ENCODE measurements at regions not wholly inside any gene's neighbourhood (a gene's known extent, or its start where the extent isn't known, plus 50 kb on each side); places are given as distances from the start of the nearest gene placed in this dataset.

DNA sequence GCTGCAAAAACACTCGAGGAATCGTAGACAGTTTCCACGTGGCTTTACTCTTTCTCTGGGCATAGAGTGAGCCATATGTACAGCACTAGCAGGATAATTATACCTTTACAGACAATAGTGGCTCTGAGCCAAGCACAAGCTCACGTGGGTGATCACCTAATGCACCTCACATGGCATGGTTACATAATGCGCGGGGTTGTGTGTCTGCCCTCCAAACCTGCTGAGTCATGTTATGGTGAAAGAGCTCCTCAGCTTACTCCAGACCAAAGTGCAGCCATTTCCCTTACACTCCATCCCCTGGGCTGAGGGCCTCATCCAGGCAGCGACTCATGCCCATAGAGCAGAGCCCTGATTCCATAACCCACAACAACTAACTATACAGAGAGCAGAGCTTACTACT, 1458.4 kb upstream of the CADM2 start:
- TF ChIP-seq, protein P1, sequence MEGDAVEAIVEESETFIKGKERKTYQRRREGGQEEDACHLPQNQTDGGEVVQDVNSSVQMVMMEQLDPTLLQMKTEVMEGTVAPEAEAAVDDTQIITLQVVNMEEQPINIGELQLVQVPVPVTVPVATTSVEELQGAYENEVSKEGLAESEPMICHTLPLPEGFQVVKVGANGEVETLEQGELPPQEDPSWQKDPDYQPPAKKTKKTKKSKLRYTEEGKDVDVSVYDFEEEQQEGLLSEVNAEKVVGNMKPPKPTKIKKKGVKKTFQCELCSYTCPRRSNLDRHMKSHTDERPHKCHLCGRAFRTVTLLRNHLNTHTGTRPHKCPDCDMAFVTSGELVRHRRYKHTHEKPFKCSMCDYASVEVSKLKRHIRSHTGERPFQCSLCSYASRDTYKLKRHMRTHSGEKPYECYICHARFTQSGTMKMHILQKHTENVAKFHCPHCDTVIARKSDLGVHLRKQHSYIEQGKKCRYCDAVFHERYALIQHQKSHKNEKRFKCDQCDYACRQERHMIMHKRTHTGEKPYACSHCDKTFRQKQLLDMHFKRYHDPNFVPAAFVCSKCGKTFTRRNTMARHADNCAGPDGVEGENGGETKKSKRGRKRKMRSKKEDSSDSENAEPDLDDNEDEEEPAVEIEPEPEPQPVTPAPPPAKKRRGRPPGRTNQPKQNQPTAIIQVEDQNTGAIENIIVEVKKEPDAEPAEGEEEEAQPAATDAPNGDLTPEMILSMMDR (IDR thresholded peaks at IDR 0.05; ENCODE audit: low read depth, low read length, missing control alignments): no peak
- no peak overlapping the region for H3K4me3 ChIP-seq (ENCODE audit: low read depth, low read length)
- DNase-seq (ENCODE audit: low read depth): no peak

DNA sequence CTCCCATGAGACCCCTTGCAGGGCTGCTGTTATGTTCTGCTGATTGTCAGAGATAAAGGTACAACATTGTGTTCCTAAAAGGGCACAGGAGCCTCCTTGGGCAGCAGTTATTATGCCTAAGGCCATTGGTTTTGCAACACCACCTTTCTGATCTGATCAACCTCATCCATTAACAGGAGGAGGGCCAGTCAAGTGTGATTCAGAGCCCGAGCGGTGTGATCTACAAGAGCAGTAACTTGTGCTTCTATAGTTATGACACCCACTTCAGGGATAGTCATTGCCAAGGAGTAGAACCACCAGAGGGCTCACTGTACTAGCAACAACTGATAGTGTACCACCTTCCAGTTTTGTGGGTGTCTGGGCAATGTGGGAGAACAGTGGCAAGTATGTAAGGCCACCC, 1457.9 kb upstream of the CADM2 start:
- no peak overlapping the region for H3K4me3 ChIP-seq (ENCODE audit: low read depth, low read length)
- DNase-seq (ENCODE audit: low read depth): no peak
- TF ChIP-seq, protein P1 (IDR thresholded peaks at IDR 0.05; ENCODE audit: low read depth, low read length, missing control alignments): no peak

DNA sequence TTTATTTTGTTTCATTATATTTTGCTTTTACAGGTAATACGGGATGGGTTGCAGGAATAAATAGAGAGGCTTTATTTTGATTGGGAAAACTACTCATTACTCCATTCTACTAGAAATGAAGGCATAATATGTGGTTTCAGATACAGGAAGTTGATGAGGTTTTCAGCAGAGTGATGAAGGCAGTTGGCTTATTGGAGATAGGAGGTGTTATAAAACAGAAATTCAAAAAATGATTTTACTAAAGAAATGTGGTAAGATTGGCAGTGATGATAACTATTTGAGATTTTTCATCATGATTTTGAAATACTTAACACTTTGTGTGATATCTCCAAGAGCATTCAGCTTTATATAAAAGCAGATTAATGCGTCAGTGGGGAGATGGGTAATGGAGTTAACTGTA, 1445.7 kb upstream of the CADM2 start:
- H3K4me3 ChIP-seq (ENCODE audit: low read depth, low read length): no peak overlapping the region
- DNase-seq (ENCODE audit: low read depth): no peak
- TF ChIP-seq, protein P1 (IDR thresholded peaks at IDR 0.05; ENCODE audit: low read depth, low read length, missing control alignments): no peak

DNA sequence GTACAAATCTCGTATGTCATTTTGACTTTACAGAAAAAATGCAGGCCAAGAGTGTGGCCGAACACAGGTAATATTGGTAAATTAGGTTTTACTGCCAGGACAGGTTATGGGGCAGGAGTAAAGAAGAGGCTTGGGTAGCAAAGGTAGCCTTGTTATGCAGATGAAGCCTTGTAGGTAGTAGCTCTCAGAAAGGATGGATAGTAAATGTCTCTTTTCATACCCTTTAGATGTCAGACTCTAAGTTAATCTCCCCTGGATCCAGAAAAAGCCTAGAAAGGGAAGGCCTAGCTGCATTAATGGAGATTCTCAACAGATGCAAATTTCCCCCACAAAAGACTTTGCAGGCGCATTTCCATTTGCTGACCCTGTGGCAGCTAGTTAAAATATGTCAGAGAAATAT, 1445.1 kb upstream of the CADM2 start:
- TF ChIP-seq, protein P1 (IDR thresholded peaks at IDR 0.05; ENCODE audit: low read depth, low read length, missing control alignments): no peak
- no peak for DNase-seq (ENCODE audit: low read depth)

DNA sequence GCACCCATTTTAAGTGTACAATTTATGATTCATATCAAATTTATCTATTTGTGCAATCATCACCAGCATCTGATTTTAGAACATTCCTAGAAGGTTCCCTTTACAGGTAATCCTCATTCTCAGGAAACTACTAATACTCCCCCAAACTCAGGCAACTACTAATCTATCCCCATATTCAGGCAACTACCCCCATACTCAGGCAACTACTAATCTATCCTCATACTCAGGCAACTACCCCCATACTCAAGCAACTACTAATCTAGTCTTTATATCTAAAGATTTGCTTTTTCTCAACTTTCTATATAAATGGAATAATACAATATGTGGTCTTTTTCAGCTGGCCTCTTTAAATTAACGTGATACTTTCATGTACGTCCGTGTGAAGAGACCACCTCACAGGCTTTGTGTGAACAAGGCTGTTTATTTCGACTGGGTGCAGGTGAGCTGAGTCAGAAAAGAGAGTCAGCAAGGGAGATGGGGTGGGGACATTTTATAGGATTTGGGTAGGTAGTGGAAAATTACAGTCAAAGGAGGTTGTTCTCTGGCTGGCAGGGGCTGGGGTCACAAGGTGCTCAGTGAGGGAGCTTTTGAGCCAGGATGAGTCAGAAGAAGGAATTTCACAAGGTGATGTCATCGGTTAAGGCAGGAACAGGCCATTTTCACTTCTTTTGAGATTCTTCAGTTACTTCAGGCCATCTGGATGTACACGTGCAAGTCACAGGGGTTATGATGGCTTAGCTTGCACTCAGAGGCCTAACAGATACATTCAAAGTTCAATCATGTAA, 1444.5 kb upstream of the CADM2 start:
- TF ChIP-seq, protein P1 (IDR thresholded peaks at IDR 0.05; ENCODE audit: low read depth, low read length, missing control alignments): no peak
- DNase-seq (ENCODE audit: low read depth): no peak
- no peak overlapping the region for H3K4me3 ChIP-seq (ENCODE audit: low read depth, low read length)

More for the DNA sequence above, 1445.1 kb upstream of the CADM2 start:
- H3K4me3 ChIP-seq (ENCODE audit: low read depth, low read length): no peak overlapping the region

DNA sequence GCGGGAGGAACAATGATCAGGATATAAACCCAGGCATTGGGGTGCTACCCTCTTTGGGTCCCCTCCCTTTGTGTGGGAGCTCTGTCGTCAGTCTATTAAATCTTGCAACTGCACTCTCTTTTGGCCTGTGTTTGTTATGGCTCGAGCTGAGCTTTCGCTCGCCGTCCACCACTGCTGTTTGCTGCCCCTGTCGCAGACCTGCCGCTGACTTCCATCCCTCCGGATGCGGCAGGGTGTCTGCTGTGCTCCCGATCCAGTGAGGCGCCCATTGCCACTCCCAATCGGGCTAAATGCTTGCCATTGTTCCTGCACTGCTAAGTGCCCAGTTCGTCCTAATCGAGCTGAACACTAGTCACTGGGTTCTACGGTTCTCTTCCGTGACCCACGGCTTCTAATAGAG, 1443.7 kb upstream of the CADM2 start:
- no peak for DNase-seq (ENCODE audit: low read depth)
- TF ChIP-seq, protein P1 (IDR thresholded peaks at IDR 0.05; ENCODE audit: low read depth, low read length, missing control alignments): no peak
- H3K4me3 ChIP-seq (ENCODE audit: low read depth, low read length): no peak overlapping the region

Data from GM12864 (cell line).